ENCODE measurements at regions not wholly inside any gene's neighbourhood (a gene's known extent, or its start where the extent isn't known, plus 50 kb on each side); places are given as distances from the start of the nearest gene placed in this dataset.

DNA sequence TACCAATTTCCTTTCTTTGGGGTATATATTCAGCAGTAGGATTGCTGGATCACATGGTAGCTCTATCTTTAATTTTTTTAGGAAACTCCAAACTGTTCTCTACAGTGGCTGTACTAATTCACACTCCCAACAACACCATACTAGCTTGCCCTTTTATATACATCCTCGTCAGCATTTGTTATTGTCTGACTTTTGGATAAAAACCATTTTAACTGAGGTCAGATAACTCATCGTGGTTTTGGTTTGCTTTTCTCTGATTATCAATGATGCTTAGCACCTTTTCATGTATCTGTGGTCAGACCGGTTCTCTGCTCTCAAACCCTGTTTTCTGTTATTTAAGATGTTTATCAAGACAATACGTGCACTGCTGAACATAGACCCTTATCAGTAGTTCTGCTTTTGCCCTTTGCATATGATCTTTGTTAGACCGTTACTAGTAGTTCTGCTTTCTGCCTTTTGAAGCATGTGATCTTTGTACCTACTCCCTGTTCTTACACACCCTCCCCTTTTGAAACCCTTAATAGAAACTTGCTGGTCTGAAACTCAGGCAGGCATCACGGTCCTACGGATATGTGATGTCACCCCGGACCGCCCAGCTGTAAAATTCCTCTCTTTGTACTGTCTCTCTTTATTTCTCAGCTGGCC, 474.3 kb downstream of the RSL24D1 start:
- DNase-seq (ENCODE audit: low spot score): no peak

DNA sequence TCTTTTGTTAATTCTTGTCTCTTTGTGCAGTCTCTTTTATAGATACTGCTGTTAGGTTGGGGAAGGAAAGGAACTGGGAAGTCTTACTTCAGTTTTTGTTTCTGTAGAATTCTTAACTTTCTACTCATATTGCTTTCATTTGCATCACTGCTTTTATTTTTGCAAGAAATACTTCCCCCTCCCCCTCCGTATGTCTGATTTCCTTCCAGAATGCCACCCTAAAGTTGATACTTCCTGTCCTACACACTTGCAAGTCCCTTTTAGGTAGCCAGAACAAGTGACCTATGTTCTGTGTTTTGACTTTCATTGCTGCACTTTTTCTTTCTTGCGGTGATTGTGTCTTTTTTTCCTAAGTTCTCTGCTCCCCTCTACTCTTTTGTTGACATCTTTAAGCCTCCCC, 477.4 kb downstream of the RSL24D1 start:
- no peak for DNase-seq (ENCODE audit: low spot score)

DNA sequence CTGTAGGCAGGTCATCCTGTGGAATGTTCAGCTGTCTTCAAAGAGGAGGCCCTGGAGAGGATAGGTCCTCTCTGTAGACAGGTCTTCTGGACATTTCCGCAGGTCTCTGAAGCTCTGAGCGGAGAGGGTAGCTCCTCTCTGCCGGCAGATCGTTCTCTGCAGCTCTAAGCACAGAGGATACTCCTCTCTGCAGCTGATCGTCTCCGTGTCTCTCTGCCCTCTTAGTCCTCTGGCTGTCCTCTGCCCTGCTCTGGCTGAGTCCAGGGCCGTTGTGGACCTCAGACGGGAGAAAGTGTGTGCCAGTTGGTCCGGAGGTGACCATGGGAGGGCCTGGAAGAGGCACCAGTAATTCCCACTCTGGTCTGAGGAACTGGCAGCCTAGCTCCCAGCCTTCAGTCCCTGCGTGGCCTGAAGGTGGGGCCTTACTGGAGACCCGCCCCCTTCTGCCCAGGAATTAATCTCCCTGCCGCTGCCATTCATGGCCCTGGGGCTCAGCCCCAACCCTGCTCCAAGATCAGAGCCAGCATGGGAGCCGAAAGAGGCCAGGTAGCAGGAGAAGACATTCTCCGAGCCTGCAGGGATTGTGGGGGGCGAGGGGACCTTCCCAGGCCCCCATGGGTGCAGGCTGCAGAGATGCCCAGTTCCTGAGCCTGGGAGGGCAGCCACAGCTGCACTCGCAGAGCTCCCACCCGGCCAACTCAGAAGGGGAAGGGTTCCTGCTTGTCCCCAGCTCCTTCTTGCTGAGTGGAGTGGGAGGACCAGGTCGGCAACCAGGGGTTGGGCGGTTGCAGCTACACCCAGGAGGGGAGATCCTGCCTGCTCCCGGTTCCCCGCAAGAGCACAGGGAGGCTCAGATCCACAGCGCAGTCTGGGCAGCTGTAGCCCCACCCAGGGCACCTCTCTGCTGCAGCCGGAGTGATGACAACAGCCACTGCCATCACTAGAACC, 488.7 kb downstream of the RSL24D1 start:
- DNase-seq (ENCODE audit: low spot score): no peak

DNA sequence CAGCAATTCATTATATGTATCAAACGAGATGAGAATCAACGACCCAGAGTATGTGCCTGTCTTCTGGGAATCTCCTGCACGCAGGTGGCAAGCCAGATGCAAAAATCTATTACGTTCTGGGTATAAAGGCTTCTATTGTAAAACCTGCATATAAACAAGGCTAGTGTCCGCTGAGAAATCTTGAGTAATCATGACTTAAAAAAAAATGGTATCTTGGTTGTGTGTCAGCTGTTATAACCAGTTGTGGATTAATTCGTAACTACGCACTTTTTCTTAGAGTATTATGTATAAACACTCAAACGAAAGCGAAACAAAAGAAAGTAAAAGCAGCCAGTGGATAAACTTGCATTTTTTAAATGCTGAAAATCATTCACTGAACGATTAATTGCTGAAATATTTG, 509.1 kb downstream of the RSL24D1 start:
- no peak for DNase-seq (ENCODE audit: low spot score)
